GM12873 (cell line): ENCODE measurements at regions not wholly inside any gene's neighbourhood (a gene's known extent, or its start where the extent isn't known, plus 50 kb on each side); places are given as distances from the start of the nearest gene placed in this dataset.

Experiments used
- CTCF ChIP-seq: IDR thresholded peaks from 2 replicates; pipeline ENCODE4 v1.5.1; 2012; ENCODE audit warnings: low read depth, mild to moderate bottlenecking, moderate library complexity, low read length, control low read depth; ENCODE audit not compliant: insufficient read depth; ENCODE audit errors: missing control alignments

- no peak for TF ChIP-seq CTCF
Measured at GRCh38 chr7:67947191-67947590, 950.6 kb downstream of the TYW1 start.

- no peak for TF ChIP-seq CTCF
Measured at GRCh38 chr7:67947646-67948045, 951.0 kb downstream of the TYW1 start.

- no peak for TF ChIP-seq CTCF
Measured at GRCh38 chr7:67950321-67951083, 953.9 kb downstream of the TYW1 start.

GRCh38 chr7:67955061-67955460, 958.4 kb downstream of the TYW1 start:
- no peak for TF ChIP-seq CTCF

GRCh38 chr7:67962863-67963262, 966.2 kb downstream of the TYW1 start:
- no peak for TF ChIP-seq CTCF

- no peak for TF ChIP-seq CTCF
Measured at GRCh38 chr7:67976490-67976889, 979.9 kb downstream of the TYW1 start.

GRCh38 chr7:67983486-67983885, 986.9 kb downstream of the TYW1 start:
- no peak for TF ChIP-seq CTCF
